ENCODE measurements at regions not wholly inside any gene's neighbourhood (a gene's known extent, or its start where the extent isn't known, plus 50 kb on each side); places are given as distances from the start of the nearest gene placed in this dataset.
A peak's percentile ranks its signal among the peaks of the same experiment; 100 is the strongest.

GRCh38 chr11:108994887-108995286 is 330.0 kb downstream of the DDX10 start:
- no peak for DNase-seq (ENCODE audit: low spot score)

DNA sequence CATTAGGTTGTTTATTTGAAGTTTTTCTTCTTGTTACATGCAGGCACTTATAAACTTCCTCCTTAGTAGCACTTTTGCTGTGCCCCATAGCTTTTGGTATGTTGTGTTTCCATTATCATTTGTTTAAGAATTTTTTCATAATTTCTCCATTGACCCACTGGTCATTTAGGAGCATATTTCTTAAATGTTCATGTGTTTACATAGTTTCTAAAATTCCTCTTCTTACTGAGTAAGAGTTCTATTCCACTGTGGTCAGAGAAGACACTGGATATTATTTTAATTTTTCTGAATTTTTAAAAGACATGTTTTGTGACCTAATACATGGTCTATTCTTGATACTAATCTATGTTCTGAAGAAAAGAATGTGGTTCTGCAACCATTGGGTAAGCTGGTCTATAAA is 333.0 kb downstream of the DDX10 start:
- DNase-seq (ENCODE audit: low spot score): no peak

- no peak for DNase-seq (ENCODE audit: low spot score)
These were observed 335.7 kb downstream of the DDX10 start for GRCh38 chr11:109000531-109000930.

- DNase-seq (ENCODE audit: low spot score): no peak
These were observed 336.7 kb downstream of the DDX10 start for GRCh38 chr11:109001585-109001984.

DNA sequence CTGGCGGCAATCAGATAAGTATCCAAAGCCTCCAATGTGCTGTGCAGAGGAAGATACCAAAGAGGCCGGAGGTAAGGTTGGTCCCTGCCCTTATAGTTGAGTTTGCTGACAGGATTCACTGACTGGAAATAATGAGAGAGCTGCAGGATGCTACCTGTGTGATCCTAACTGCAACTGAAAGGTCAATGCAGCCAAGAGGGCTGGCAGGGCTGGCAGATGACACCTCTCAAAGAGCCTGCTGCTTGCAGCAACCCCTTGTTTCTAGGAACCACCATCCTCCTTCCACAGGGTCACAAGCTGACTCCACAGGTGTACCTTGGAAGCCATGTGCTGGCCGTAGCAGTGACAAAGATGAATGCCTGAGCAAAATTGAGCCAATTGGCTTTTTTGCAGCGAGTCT is 348.1 kb downstream of the DDX10 start:
- DNase-seq (ENCODE audit: low spot score): no peak

GRCh38 chr11:109015283-109015682 is 350.4 kb downstream of the DDX10 start:
- DNase-seq (ENCODE audit: low spot score): no peak

DNA sequence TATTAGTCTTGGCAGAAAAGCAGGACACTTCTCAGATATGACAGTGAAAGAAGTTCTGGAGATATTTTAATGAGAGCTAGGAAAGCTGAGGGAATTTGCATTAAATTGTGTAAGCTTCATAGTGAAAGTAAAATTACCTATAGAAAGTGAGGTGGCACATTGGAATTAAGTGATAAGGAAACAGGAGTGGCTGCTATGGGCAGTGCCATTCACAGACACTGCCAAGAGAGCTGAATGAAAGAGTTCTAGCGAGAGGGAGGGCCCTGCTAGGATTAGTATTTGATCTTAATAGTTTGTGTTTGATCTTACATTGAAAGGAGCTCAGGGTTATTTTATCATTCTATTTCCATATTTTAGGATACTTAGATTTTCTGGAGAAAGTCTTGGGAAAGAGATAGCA is 351.9 kb downstream of the DDX10 start:
- DNase-seq (ENCODE audit: low spot score): no peak

DNA sequence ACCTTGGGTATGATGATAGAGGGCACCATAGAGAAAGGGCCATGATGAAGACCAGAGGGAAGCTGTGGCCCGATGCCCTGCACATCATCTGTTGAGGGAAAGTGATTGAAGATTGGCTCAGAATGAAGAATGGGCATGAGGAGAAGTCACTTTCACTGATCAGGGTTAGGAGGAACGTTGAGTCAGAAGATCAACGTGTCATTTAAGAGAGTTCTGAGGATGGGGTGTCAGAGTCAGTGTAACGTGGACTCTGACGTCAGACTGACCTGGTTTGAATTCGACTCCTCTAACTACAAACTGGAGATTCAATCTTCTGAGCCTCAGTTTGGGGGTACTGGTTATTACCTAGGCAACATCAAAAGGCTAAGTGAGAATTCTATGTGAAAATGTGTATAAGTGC is 352.6 kb downstream of the DDX10 start:
- no peak for DNase-seq (ENCODE audit: low spot score)

- DNase-seq (ENCODE audit: low spot score): no peak
These were observed 353.8 kb downstream of the DDX10 start for GRCh38 chr11:109018639-109019038.

DNA sequence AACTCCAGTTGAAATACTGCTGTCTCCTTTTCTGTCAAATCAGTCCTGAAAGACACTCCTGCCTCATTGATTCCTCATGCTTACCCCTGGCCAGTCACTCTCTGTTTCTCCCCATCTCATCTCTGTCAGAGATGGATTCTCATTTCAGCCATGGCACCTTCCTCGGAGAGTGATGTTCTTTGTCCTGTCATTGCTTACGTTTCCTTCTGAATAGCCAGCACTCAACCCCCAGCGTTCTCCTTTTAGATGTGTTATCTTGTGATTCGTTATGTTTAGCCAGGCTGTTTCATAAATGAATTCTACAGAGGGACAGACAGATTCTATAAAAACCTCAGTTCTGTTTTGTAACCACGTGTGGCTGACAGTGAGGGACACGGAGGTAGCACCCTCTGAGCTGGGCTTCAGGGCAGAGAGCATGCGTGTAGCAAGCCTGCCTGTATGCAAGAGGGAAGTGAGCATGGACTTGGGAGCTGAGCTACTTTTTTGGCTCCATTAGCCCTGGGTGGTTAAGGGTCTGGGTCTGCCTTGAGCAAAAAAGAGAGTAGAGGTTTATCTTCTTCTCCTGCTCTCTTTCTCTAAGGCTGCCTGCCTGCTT is 354.6 kb downstream of the DDX10 start:
- no peak for DNase-seq (ENCODE audit: low spot score)

DNA sequence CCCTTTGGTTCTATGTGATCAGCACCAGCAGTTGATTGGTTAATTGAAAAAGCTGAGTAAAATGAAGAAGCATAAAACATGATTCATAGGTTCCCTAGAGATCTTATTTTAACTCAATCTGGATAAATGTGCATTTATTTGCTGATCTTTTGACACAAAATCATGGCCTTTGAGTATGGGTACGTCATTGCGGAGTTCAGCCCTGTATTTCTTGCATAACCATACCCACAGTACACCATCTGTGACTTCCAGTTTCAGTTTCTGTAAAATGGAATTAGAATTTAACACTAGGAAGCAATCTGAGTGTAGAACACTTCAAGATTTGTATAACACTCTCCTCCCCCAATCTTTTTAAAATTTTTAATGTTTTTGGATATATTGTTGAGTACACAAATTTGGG is 358.2 kb downstream of the DDX10 start:
- DNase-seq (ENCODE audit: low spot score): peak; percentile 22

DNA sequence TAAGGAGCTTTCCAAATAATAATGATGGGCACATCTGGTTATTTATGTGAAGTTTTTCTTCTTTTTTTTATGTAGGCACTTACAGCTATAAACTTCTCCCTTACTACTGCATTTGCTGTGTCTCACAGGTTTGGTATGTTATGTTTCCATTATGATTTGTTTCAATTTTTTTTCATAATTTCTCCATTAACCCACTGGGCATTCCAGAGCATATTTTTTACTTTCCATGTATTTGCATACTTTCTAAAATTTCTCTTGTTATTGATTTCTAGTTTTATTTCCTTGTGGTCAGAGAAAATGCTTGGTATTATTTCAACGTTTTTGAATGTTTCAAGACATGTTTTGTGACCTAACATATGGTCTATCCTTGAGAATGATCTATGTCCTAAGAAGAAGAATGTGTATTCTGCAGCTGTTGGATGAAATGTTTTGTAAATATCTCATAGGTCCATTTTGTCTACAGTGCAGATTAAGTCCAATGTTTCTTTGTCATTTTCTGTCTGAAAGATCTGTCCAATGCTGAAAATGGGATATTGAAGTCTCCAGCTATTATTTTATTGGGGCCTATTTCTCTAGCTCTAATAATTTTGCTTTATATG is 362.1 kb downstream of the DDX10 start:
- no peak for DNase-seq (ENCODE audit: low spot score)

- DNase-seq (ENCODE audit: low spot score): no peak
These were observed 363.0 kb downstream of the DDX10 start for GRCh38 chr11:109027851-109028250.

- no peak for DNase-seq (ENCODE audit: low spot score)
These were observed 365.1 kb downstream of the DDX10 start for GRCh38 chr11:109029927-109030326.

DNA sequence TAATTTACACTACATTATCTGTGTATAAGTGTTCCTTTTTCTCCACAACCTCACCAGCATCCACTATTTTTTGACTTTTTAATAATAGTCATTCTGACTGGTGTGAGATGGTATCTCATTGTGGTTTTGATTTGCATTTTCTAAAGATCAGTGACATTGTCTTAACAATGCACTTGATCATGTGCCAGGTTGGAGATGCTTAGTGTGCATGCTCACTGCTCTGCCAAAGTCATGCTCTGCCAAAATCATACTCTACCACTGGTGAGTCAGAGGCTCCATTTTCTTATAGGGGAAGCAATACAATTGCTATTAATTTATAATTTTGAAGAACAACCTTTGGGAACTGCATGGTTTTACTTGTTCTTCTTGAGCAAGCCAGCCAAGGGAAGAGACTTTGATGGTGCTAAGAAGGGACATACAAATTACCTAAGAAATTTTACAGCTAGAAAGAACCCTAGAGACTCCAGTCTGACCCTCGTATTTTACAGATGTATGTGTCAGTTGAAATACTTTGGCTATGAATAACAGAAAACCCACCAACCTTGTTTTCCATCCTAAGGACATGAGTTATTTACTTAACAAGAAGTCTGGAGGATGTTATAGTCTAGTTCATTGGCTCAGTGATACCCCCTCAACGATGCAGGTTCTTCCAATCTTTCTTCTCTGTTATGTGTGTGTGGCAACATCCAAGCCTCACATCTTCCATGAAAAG is 368.9 kb downstream of the DDX10 start:
- no peak for DNase-seq (ENCODE audit: low spot score)

- DNase-seq (ENCODE audit: low spot score): no peak
These were observed 369.4 kb downstream of the DDX10 start for GRCh38 chr11:109034339-109034696.

GRCh38 chr11:109035284-109035683 is 370.4 kb downstream of the DDX10 start:
- DNase-seq (ENCODE audit: low spot score): no peak

- DNase-seq (ENCODE audit: low spot score): no peak
These were observed 371.1 kb downstream of the DDX10 start for GRCh38 chr11:109036011-109036410.

GRCh38 chr11:109037856-109038780 is 373.2 kb downstream of the DDX10 start:
- peak; percentile 70 for DNase-seq (ENCODE audit: low spot score)

- no peak for DNase-seq (ENCODE audit: low spot score)
These were observed 374.7 kb downstream of the DDX10 start for GRCh38 chr11:109039611-109040010.

DNA sequence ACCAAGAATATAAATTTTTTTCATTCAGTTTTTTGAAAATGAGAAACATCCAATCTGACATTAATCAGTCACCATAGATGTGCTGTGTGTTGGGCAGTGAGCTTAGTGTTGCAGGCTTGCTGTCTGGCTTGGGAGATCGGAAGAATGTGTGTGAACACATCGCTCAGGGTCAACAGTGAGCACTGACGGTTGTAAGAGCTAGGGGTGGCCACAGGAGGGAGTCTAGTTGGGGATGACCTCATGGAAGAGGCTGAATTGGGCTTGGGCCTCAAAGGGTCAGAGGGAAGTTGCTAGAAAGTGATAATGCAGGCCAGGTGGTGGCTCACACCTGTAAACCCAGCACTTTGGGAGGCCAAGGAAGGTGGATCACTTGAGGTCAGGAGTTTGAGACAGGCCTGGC is 375.4 kb downstream of the DDX10 start:
- no peak for DNase-seq (ENCODE audit: low spot score)

DNA sequence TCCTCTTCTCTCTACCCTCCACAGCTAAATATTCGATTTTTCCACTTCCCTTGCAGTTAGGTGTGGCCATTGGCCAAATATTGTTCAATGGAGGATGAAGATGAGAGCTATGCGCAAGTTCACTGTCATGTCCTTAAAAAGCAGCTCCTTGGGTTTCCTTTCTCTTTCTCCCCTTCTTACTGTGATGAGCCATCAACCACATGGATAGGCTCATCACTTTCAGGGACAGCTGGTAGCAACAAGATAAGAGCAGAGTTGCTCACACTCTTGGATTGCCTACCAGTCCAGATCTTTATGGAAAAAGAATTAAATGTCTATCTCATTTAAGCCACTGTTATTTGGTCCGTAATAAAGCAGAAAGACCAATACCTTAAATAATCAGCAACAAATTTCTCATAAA is 377.0 kb downstream of the DDX10 start:
- no peak for DNase-seq (ENCODE audit: low spot score)

DNA sequence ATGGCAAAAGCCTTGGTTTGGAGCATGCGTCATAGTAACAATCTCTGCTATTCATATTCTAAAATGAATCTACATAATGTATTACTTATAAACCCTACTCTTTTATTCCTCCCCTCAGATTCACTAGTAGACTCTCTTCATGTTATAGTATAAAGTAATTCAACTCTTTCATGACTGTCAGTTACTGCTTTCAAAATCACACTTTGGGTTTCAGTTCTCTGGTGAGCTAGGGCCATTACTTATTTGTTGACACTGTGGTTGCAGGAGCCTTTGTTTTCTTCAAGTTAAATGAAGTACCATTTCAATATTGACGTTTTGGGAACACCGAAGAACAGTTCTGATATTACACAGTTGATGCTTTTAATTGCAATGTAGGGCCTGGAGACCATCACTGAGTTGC is 378.4 kb downstream of the DDX10 start:
- DNase-seq (ENCODE audit: low spot score): no peak
